PC-3 (cell line): ENCODE measurements at regions not wholly inside any gene's neighbourhood (a gene's known extent, or its start where the extent isn't known, plus 50 kb on each side); places are given as distances from the start of the nearest gene placed in this dataset.
"Not testable (repeated sequence)": the region's sequence is repeated elsewhere in the genome, so short reads cannot be mapped to it uniquely, and the experiment has no call there.

Source experiments
- ATAC-seq: fragments of 200-7000 bp; cut with Tn5 transposase; 2 replicates; pipeline ENCODE4 v1.9.1; 2020; ENCODE audit warnings: mild to moderate bottlenecking, moderate library complexity
- BruUV-seq: library from RNA; stranded (reverse); fragments of 400-500 nt; replicated peaks from 2 replicates; lab custom pipeline; 2021; lab: Mats Ljungman, UMichigan
- CTCF ChIA-PET: fragments of 300-600 bp; sonication (Branson Sonifier 250); formaldehyde crosslinking; loops from one replicate; lab custom pipeline; 2022; ENCODE audit warnings: antibody characterized with exemption; lab: Charles Lee
- POLR2A ChIA-PET: fragments of 300-600 bp; sonication (Branson Sonifier 250); formaldehyde crosslinking; loops from one replicate; lab custom pipeline; 2022; ENCODE audit warnings: antibody characterized with exemption; ENCODE audit not compliant: unreplicated experiment; lab: Charles Lee
- DNase-seq: peaks from one replicate; pipeline ENCODE4 v3.0.0-alpha.2; 2015
- H2AFZ ChIP-seq: fragments of 300-600 bp; sonication (generic); 2 replicates; pipeline ENCODE4 v1.6.0; 2016; ENCODE audit warnings: antibody characterized with exemption, low read length
- H3F3A ChIP-seq: fragments of 300-600 bp; sonication (generic); one replicate; pipeline ENCODE4 v1.6.0; 2017; ENCODE audit warnings: antibody characterized with exemption, low read length, control low read depth, mild to moderate bottlenecking; ENCODE audit not compliant: unreplicated experiment
- H3K27ac ChIP-seq: fragments of 300-600 bp; sonication (generic); 2 replicates; pipeline ENCODE4 v1.5.1; 2016; ENCODE audit warnings: mild to moderate bottlenecking, low read length
- H3K27me3 ChIP-seq: fragments of 300-600 bp; sonication (generic); 2 replicates; pipeline ENCODE4 v1.6.1; 2016; ENCODE audit warnings: low read length, mixed read lengths
- H3K36me3 ChIP-seq: fragments of 300-600 bp; sonication (generic); 2 replicates; pipeline ENCODE4 v1.6.1; 2016; ENCODE audit warnings: low read depth, mixed run types, low read length, mixed read lengths
- H3K4me1 ChIP-seq: fragments of 300-600 bp; sonication (generic); 2 replicates; pipeline ENCODE4 v1.5.1; 2016; ENCODE audit warnings: low read length; ENCODE audit not compliant: insufficient read depth
- H3K4me2 ChIP-seq: fragments of 300-600 bp; sonication (generic); 2 replicates; pipeline ENCODE4 v1.6.0; 2016; ENCODE audit warnings: low read length
- H3K4me3 ChIP-seq: fragments of 300-600 bp; sonication (generic); 2 replicates; pipeline ENCODE4 v1.5.1; 2016; ENCODE audit warnings: mild to moderate bottlenecking, low read length, mixed read lengths
- H3K79me2 ChIP-seq: fragments of 300-600 bp; sonication (generic); 2 replicates; pipeline ENCODE4 v1.6.1; 2017; ENCODE audit warnings: low read length, mixed read lengths
- H3K9ac ChIP-seq: fragments of 300-600 bp; sonication (generic); 2 replicates; pipeline ENCODE4 v1.6.0; 2016; ENCODE audit warnings: mild to moderate bottlenecking, low read length
- H3K9me2 ChIP-seq: fragments of 300-600 bp; sonication (generic); replicated peaks from 2 replicates; pipeline ENCODE4 v1.6.1; 2016; ENCODE audit warnings: mixed run types, low read length, mixed read lengths
- H3K9me3 ChIP-seq: fragments of 300-600 bp; sonication (generic); 2 replicates; pipeline ENCODE4 v1.6.1; 2016; ENCODE audit warnings: low read length, mixed read lengths
- H4K20me1 ChIP-seq: fragments of 300-600 bp; sonication (generic); 2 replicates; pipeline ENCODE4 v1.6.1; 2016; ENCODE audit warnings: low read length, mixed read lengths
- EZH2 ChIP-seq: fragments of 300-600 bp; sonication (generic); IDR thresholded peaks from one replicate; pipeline ENCODE4 v1.6.1; 2017; ENCODE audit warnings: antibody characterized with exemption, mild to moderate bottlenecking, low read length; ENCODE audit not compliant: unreplicated experiment
- EZH2phosphoT487 ChIP-seq: fragments of 300-600 bp; sonication (generic); IDR thresholded peaks from 2 replicates; pipeline ENCODE4 v1.6.1; 2018; ENCODE audit warnings: mild to moderate bottlenecking, antibody characterized with exemption, low read length, borderline replicate concordance
- intact Hi-C: fragments of 100-400 bp; cut with micrococcal nuclease; formaldehyde crosslinking; loops from 2 replicates; pipeline ENCODE4 v1.9.0; 2023
- TF ChIP-seq, protein P1 (sequence below): fragments of 300-600 bp; sonication (generic); conservative IDR thresholded peaks from 2 replicates; pipeline ENCODE4 v1.5.1; 2017; ENCODE audit warnings: antibody characterized with exemption, low read depth, mild to moderate bottlenecking, low read length

DNA sequence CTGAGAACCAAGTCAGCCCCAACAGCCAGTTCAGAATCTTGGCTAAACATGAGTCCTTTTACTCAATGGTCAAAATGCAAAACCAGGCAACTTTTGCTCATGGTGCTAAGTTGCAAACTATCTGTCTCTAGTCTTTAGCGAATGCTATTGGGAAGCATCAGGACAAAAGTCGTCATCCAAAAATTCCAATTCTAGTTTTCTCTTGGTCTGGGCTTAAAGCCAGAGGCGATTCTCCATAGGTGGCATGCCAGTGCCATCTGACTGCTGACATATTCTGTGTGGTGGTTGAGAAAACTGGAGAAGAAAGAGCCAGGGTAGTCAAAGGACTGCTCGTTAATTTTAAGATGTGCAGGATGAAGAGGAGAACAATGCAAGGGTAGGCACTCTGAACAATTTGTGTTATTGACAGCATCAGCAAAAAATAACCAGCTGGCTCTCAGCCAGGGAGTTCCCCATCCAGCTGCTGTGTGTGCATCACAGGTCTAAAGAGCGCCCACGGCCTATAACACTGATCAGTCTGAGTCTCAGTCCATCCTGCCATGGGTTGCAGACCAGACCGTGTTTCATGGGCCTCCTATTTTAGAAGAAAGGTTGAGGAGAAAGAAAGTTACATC lies 313.6 kb downstream of the ALDH8A1 start:
- CTCF ChIA-PET, result interaction anchor here (0.7 kb wide), 1 partner anchor 209 kb away, joined by 3 read pairs; no protein-coding TSS in a partner anchor
- no peak overlapping the region for H3K27ac ChIP-seq

DNA sequence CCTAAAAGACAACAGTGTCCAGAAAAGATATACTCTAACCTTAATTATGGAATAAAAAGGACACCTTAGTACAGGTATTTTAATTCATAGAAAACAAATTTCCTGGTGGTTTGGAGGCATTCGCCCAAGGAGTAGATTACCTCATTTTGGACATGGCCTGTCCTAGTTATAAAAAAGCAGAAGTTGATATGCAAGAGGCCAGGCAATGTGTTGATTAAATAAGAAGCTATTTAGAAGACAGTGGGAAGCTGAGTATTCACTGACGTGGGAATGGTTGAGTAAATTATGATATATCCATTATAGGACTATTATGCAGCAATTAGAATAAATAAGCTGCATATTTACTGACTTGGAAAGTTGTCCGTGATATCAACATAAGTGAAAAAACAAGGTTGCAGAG lies 314.9 kb downstream of the ALDH8A1 start:
- BruUV-seq, result no TSS peak
- H3K4me1 ChIP-seq, result no peaks in the 10 kb centered on the region
- no peaks in the 10 kb centered on the region for H3K9me3 ChIP-seq
- no peak for ATAC-seq
- no peak overlapping the region for H2AFZ ChIP-seq
- TF ChIP-seq EZH2phosphoT487, result no peak
- TF ChIP-seq, protein P1, sequence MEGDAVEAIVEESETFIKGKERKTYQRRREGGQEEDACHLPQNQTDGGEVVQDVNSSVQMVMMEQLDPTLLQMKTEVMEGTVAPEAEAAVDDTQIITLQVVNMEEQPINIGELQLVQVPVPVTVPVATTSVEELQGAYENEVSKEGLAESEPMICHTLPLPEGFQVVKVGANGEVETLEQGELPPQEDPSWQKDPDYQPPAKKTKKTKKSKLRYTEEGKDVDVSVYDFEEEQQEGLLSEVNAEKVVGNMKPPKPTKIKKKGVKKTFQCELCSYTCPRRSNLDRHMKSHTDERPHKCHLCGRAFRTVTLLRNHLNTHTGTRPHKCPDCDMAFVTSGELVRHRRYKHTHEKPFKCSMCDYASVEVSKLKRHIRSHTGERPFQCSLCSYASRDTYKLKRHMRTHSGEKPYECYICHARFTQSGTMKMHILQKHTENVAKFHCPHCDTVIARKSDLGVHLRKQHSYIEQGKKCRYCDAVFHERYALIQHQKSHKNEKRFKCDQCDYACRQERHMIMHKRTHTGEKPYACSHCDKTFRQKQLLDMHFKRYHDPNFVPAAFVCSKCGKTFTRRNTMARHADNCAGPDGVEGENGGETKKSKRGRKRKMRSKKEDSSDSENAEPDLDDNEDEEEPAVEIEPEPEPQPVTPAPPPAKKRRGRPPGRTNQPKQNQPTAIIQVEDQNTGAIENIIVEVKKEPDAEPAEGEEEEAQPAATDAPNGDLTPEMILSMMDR, result no peak
- TF ChIP-seq EZH2, result no peak
- H3K9me2 ChIP-seq, result no peaks in the 10 kb centered on the region
- no peak overlapping the region for H3K9ac ChIP-seq
- H3K36me3 ChIP-seq, result no peaks in the 10 kb centered on the region
- DNase-seq, result no peak
- no peak overlapping the region for H3K4me2 ChIP-seq
- ChIA-PET CTCF (no interaction called here), POLR2A (no interaction called here)
- H3F3A ChIP-seq, result no peaks in the 10 kb centered on the region
- no peaks in the 10 kb centered on the region for H3K27me3 ChIP-seq
- H3K27ac ChIP-seq, result no peak overlapping the region
- H4K20me1 ChIP-seq, result no peaks in the 10 kb centered on the region
- no peaks in the 10 kb centered on the region for H3K79me2 ChIP-seq
- no peak overlapping the region for H3K4me3 ChIP-seq
- intact Hi-C loops, result no loop called here

More for the DNA sequence above, 313.6 kb downstream of the ALDH8A1 start:
- H3K4me3 ChIP-seq, result no peak overlapping the region
- H3F3A ChIP-seq, result no peaks in the 10 kb centered on the region
- DNase-seq (no peak), ATAC-seq (no peak)
- no peaks in the 10 kb centered on the region for H3K9me3 ChIP-seq
- no peak overlapping the region for H2AFZ ChIP-seq
- no peaks in the 10 kb centered on the region for H3K36me3 ChIP-seq
- POLR2A ChIA-PET, result no interaction called here
- TF ChIP-seq EZH2 (no peak), EZH2phosphoT487 (no peak)
- TF ChIP-seq, protein P1, result no peak
- H3K79me2 ChIP-seq, result no peaks in the 10 kb centered on the region
- BruUV-seq, result no TSS peak
- no peak overlapping the region for H3K9ac ChIP-seq
- intact Hi-C loops, result no loop called here
- 0 out of 2 replicates have a peak, but pooled peaks cover 4% of the 10 kb centered on the region for H3K4me1 ChIP-seq
- H3K4me2 ChIP-seq, result no peak overlapping the region
- H3K9me2 ChIP-seq, result no peaks in the 10 kb centered on the region
- H3K27me3 ChIP-seq, result no peaks in the 10 kb centered on the region
- no peaks in the 10 kb centered on the region for H4K20me1 ChIP-seq

DNA sequence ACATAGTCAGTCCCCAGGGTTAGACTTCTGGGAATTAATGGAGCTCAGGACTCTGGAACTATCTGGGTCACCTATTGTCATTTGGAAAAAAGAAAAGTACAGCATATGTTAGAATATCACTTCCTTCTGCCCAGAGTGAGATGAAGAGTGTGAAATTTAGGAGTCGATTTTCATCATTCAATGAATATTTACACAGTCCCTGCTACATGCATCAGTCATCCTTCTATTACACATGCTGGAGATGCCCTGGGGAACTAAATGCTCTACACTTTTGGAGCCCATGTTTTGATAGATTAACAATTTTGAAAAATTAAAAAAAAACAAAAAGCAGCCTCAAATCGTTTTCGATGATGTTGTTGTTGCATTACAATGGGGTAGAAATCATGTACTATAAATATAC lies 315.4 kb downstream of the ALDH8A1 start:
- Histone ChIP-seq H3K4me3 (no peak overlapping the region), H3K9ac (no peak overlapping the region), H3K79me2 (no peaks in the 10 kb centered on the region), H3F3A (no peaks in the 10 kb centered on the region), H3K27ac (no peak overlapping the region), H4K20me1 (no peaks in the 10 kb centered on the region), H3K9me2 (no peaks in the 10 kb centered on the region), H3K36me3 (no peaks in the 10 kb centered on the region), H3K27me3 (no peaks in the 10 kb centered on the region), H3K9me3 (no peaks in the 10 kb centered on the region), H3K4me1 (no peaks in the 10 kb centered on the region), H3K4me2 (no peak overlapping the region), H2AFZ (no peak overlapping the region)
- ATAC-seq, result no peak
- POLR2A ChIA-PET, result no interaction called here
- TF ChIP-seq, protein P1, result no peak
- no peak for TF ChIP-seq EZH2phosphoT487
- CTCF ChIA-PET, result interaction anchor here (0.5 kb wide), 1 partner anchor 477 kb away, joined by 3 read pairs; no protein-coding TSS in a partner anchor
- intact Hi-C loops, result no loop called here
- no peak for DNase-seq
- no TSS peak for BruUV-seq

DNA sequence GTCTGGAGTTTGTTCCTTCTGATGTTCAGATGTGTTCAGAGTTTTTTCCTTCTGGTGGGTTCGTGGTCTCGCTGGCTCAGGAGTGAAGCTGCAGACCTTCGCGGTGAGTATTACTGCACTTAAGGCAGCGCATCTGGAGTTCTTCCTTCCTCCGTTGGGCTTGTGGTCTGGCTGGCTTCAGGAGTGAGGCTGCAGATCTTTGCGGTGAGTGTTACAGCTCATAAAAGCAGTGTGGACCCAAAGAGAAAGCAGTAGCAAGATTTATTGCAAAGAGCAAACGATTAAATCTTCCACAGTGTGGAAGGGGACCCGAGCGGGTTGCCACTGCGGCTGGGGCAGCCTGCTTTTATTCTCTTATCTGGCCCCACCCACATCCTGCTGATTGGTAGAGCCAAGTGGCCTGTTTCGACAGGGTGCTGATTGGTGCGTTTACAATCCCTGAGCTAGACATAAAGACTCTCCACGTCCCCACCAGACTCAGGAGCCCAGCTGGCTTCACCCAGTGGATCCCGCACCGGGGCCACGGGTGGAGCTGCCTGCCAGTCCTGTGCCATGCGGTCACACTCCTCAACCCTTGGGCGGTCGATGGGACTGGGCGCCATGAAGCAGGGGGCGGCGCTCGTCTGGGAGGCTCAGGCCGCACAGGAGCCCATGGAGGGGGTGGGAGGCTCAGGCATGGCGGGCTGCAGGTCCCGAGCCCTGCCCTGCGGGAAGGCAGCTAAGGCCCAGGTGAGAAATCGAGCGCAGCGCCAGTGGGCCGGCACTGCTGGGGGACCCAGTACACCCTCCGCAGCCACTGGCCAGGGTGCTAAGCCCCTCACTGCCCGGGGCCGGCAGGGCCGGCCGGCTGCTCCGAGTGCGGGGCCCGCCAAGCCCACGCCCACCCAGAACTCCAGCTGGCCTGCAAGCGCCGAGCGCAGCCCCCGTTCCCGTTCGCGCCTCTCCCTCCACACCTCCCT lies 315.3 kb upstream of the SGK1 start:
- H3F3A ChIP-seq, H3K27me3 ChIP-seq, H3K4me2 ChIP-seq, H3K36me3 ChIP-seq, intact Hi-C loops, H3K4me3 ChIP-seq, H3K9ac ChIP-seq, H4K20me1 ChIP-seq, H3K9me2 ChIP-seq, CTCF ChIA-PET, H2AFZ ChIP-seq, ATAC-seq, H3K9me3 ChIP-seq, H3K79me2 ChIP-seq, BruUV-seq, H3K27ac ChIP-seq, DNase-seq, H3K4me1 ChIP-seq: not testable (repeated sequence)
- POLR2A ChIA-PET, result interaction anchor here (0.7 kb wide), 1 partner anchor 40 kb away, joined by 4 read pairs; no protein-coding TSS in a partner anchor
